Activated CD4-positive, alpha-beta T cell treated with anti-CD3 and anti-CD28 coated beads, Interleukin-2, amount 10 ng/mL, durations not matched to agents 7 days and 5 days (primary cell): ENCODE measurements at regions not wholly inside any gene's neighbourhood (a gene's known extent, or its start where the extent isn't known, plus 50 kb on each side); places are given as distances from the start of the nearest gene placed in this dataset.

Experiments used
- CTCF ChIA-PET: fragments of 350-600 bp; sonication (Branson Sonifier 250); formaldehyde crosslinking; loops from one replicate; lab custom pipeline; 2021; ENCODE audit warnings: antibody characterized with exemption; lab: Charles Lee
- POLR2A ChIA-PET: fragments of 350-600 bp; sonication (Branson Sonifier 250); formaldehyde crosslinking; loops from one replicate; lab custom pipeline; 2021; ENCODE audit warnings: antibody characterized with exemption; lab: Charles Lee
- DNase-seq: peaks from one replicate; pipeline ENCODE4 v3.0.0-alpha.2; 2020
- H3K27ac Mint-ChIP-seq: one replicate; pipeline ENCODE4 v1.8.0; 2021; ENCODE audit warnings: mild to moderate bottlenecking, moderate library complexity, mixed read lengths
- H3K27me3 Mint-ChIP-seq: one replicate; pipeline ENCODE4 v1.8.0; 2021; ENCODE audit warnings: mixed read lengths
- H3K36me3 Mint-ChIP-seq: one replicate; pipeline ENCODE4 v1.8.0; 2021; ENCODE audit warnings: low read depth, mixed read lengths
- H3K4me1 Mint-ChIP-seq: one replicate; pipeline ENCODE4 v1.8.0; 2021; ENCODE audit warnings: mixed read lengths
- H3K4me3 Mint-ChIP-seq: one replicate; pipeline ENCODE4 v1.8.0; 2021; ENCODE audit warnings: mild to moderate bottlenecking, moderate library complexity, mixed read lengths
- H3K9me3 Mint-ChIP-seq: one replicate; pipeline ENCODE4 v1.8.0; 2021; ENCODE audit warnings: mixed read lengths

GRCh38 chr4:31613946-31614623 lies 893.9 kb downstream of the PCDH7 start:
- POLR2A ChIA-PET, result no interaction called here
- no peak for DNase-seq
- peaks cover 2% of the 10 kb centered on the region for H3K9me3 Mint-ChIP-seq

GRCh38 chr4:31617667-31618066 lies 897.5 kb downstream of the PCDH7 start:
- CTCF ChIA-PET, result no interaction called here
- Mint-ChIP-seq H3K4me3 (no peak overlapping the region), H3K4me1 (no peaks in the 10 kb centered on the region), H3K9me3 (peaks cover 3% of the 10 kb centered on the region), H3K27me3 (no peaks in the 10 kb centered on the region), H3K36me3 (no peaks in the 10 kb centered on the region), H3K27ac (no peak overlapping the region)
- POLR2A ChIA-PET, result no interaction called here
- DNase-seq, result no peak

More at GRCh38 chr4:31613946-31614623, 893.9 kb downstream of the PCDH7 start:
- CTCF ChIA-PET, result no interaction called here
- no peak overlapping the region for H3K4me3 Mint-ChIP-seq
- no peak overlapping the region for H3K27ac Mint-ChIP-seq
- H3K4me1 Mint-ChIP-seq, result no peaks in the 10 kb centered on the region
- no peaks in the 10 kb centered on the region for H3K36me3 Mint-ChIP-seq
- H3K27me3 Mint-ChIP-seq, result no peaks in the 10 kb centered on the region

DNA sequence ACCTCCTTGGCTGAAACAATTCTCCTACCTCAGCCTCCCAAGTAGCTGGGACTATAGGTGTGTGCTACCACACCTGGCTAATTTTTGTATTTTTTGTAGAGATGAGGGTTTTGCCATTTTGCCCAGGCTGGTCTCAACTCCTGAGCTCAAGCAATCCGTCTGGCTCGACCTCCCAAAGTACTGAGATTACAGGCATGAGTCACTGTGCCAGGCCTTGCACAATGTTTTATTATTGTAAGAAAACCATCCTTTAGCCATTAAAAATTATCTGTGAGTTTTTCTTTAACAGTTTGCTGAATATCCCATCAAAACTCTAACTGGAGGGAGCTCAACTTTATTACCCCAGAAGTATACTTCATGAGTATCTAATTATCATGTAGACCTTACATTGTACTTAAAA lies 900.3 kb downstream of the PCDH7 start:
- Mint-ChIP-seq H3K36me3 (no peaks in the 10 kb centered on the region), H3K27me3 (no peaks in the 10 kb centered on the region), H3K4me3 (no peak overlapping the region), H3K4me1 (no peaks in the 10 kb centered on the region), H3K27ac (no peak overlapping the region), H3K9me3 (peaks cover 3% of the 10 kb centered on the region)
- POLR2A ChIA-PET, result no interaction called here
- DNase-seq, result no peak
- CTCF ChIA-PET, result no interaction called here

- POLR2A ChIA-PET, result no interaction called here
- H3K4me1 Mint-ChIP-seq, result no peaks in the 10 kb centered on the region
- no peak overlapping the region for H3K27ac Mint-ChIP-seq
- H3K36me3 Mint-ChIP-seq, result no peaks in the 10 kb centered on the region
- CTCF ChIA-PET, result no interaction called here
- DNase-seq, result no peak
- no peaks in the 10 kb centered on the region for H3K9me3 Mint-ChIP-seq
- no peaks in the 10 kb centered on the region for H3K27me3 Mint-ChIP-seq
- no peak overlapping the region for H3K4me3 Mint-ChIP-seq
Observed at GRCh38 chr4:31645236-31645635, 925.1 kb downstream of the PCDH7 start.

- Mint-ChIP-seq H3K27ac (no peak overlapping the region), H3K9me3 (no peaks in the 10 kb centered on the region), H3K4me3 (no peak overlapping the region), H3K36me3 (no peaks in the 10 kb centered on the region), H3K4me1 (no peaks in the 10 kb centered on the region), H3K27me3 (no peaks in the 10 kb centered on the region)
- ChIA-PET POLR2A (no interaction called here), CTCF (no interaction called here)
- DNase-seq, result no peak
Observed at GRCh38 chr4:31647786-31648185, 927.6 kb downstream of the PCDH7 start.

DNA sequence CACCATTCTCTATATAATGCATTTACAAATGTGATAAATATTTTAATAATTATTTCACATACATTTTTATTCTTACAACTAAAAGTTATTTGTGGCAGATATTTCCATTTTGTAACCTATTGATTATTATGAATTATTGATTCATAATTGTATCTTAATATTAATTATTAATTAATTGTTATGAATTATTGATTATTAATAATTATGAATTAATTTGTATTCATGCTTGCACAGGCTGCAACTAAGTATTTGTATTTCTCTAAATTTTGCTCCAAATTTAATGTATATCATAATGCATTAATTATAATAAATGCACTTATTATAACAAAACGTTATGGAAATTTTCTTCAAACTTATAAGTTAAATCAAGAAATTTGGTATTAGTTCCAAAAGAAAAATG lies 929.7 kb downstream of the PCDH7 start:
- Mint-ChIP-seq H3K27ac (no peak overlapping the region), H3K27me3 (no peaks in the 10 kb centered on the region), H3K4me1 (no peaks in the 10 kb centered on the region), H3K4me3 (no peak overlapping the region), H3K36me3 (no peaks in the 10 kb centered on the region), H3K9me3 (no peaks in the 10 kb centered on the region)
- no peak for DNase-seq
- ChIA-PET CTCF (no interaction called here), POLR2A (no interaction called here)

DNA sequence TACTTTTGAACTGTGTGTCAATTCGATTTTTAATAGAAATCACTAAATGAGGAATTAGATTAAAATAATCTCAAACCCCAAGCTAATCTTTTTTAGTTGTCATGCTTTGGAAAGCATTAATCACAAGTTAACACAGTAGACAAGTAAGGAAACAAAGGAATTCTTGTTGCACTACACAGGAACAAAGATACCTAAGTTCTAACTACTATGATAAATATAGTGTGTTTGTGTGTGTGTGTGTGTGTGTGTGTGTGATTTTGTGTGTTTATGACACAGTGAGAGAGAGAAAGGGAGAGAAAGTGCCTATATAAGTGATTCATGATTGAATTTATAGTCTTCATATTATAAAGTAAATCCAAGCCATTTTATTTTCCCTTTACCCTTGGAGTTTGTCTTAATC lies 931.4 kb downstream of the PCDH7 start:
- ChIA-PET CTCF (no interaction called here), POLR2A (no interaction called here)
- DNase-seq, result no peak
- Mint-ChIP-seq H3K9me3 (peaks cover under 1% of the 10 kb centered on the region), H3K4me1 (no peaks in the 10 kb centered on the region), H3K27ac (no peak overlapping the region), H3K4me3 (no peak overlapping the region), H3K27me3 (no peaks in the 10 kb centered on the region), H3K36me3 (no peaks in the 10 kb centered on the region)

DNA sequence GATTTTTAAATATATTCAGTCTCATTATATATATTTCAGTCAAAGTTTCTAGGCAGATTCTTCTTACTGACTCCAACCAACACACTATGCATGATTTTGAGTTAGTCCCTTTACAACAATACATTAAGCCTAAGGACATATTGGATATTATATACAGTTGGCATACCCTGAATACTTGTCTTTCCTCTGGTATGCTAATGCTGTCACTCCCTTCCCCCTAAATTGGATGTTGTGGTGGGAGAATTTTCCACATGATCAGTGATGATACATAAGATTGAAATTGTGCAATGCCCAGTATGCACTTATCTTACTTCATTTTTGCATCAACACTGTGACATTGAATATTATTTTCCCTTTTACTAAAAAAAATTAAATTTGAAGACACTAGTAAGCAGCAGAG lies 935.2 kb downstream of the PCDH7 start:
- CTCF ChIA-PET, result no interaction called here
- no peak for DNase-seq
- H3K27me3 Mint-ChIP-seq, result no peaks in the 10 kb centered on the region
- POLR2A ChIA-PET, result no interaction called here
- no peak overlapping the region for H3K27ac Mint-ChIP-seq
- no peak overlapping the region for H3K4me3 Mint-ChIP-seq
- peaks cover 4% of the 10 kb centered on the region for H3K9me3 Mint-ChIP-seq
- H3K4me1 Mint-ChIP-seq, result no peaks in the 10 kb centered on the region
- no peaks in the 10 kb centered on the region for H3K36me3 Mint-ChIP-seq

GRCh38 chr4:31657859-31658570 lies 937.8 kb downstream of the PCDH7 start:
- no peak for DNase-seq
- H3K9me3 Mint-ChIP-seq, result peaks cover 4% of the 10 kb centered on the region
- no peak overlapping the region for H3K4me3 Mint-ChIP-seq
- ChIA-PET CTCF (no interaction called here), POLR2A (no interaction called here)
- H3K27me3 Mint-ChIP-seq, result no peaks in the 10 kb centered on the region
- no peaks in the 10 kb centered on the region for H3K4me1 Mint-ChIP-seq
- no peak overlapping the region for H3K27ac Mint-ChIP-seq
- no peaks in the 10 kb centered on the region for H3K36me3 Mint-ChIP-seq

- H3K27me3 Mint-ChIP-seq, result no peaks in the 10 kb centered on the region
- ChIA-PET POLR2A (no interaction called here), CTCF (no interaction called here)
- H3K9me3 Mint-ChIP-seq, result peaks cover 4% of the 10 kb centered on the region
- no peaks in the 10 kb centered on the region for H3K36me3 Mint-ChIP-seq
- H3K27ac Mint-ChIP-seq, result no peak overlapping the region
- no peaks in the 10 kb centered on the region for H3K4me1 Mint-ChIP-seq
- no peak overlapping the region for H3K4me3 Mint-ChIP-seq
- DNase-seq, result no peak
Observed at GRCh38 chr4:31660916-31661315, 940.7 kb downstream of the PCDH7 start.

- no peak overlapping the region for H3K4me3 Mint-ChIP-seq
- ChIA-PET CTCF (no interaction called here), POLR2A (no interaction called here)
- H3K9me3 Mint-ChIP-seq, result no peaks in the 10 kb centered on the region
- no peak overlapping the region for H3K27ac Mint-ChIP-seq
- no peak for DNase-seq
- no peaks in the 10 kb centered on the region for H3K27me3 Mint-ChIP-seq
- H3K4me1 Mint-ChIP-seq, result no peaks in the 10 kb centered on the region
- H3K36me3 Mint-ChIP-seq, result no peaks in the 10 kb centered on the region
Observed at GRCh38 chr4:31662951-31663350, 942.8 kb downstream of the PCDH7 start.

GRCh38 chr4:31667686-31668085 lies 947.5 kb downstream of the PCDH7 start:
- no peaks in the 10 kb centered on the region for H3K27me3 Mint-ChIP-seq
- no peaks in the 10 kb centered on the region for H3K36me3 Mint-ChIP-seq
- H3K9me3 Mint-ChIP-seq, result peaks cover 4% of the 10 kb centered on the region
- POLR2A ChIA-PET, result no interaction called here
- DNase-seq, result no peak
- CTCF ChIA-PET, result no interaction called here
- no peak overlapping the region for H3K4me3 Mint-ChIP-seq
- no peaks in the 10 kb centered on the region for H3K4me1 Mint-ChIP-seq
- no peak overlapping the region for H3K27ac Mint-ChIP-seq

- Mint-ChIP-seq H3K27ac (no peak overlapping the region), H3K4me3 (no peak overlapping the region), H3K4me1 (no peaks in the 10 kb centered on the region), H3K36me3 (no peaks in the 10 kb centered on the region), H3K27me3 (no peaks in the 10 kb centered on the region), H3K9me3 (peaks cover 4% of the 10 kb centered on the region)
- no peak for DNase-seq
- CTCF ChIA-PET, result no interaction called here
- POLR2A ChIA-PET, result no interaction called here
Observed at GRCh38 chr4:31674313-31674947, 954.3 kb downstream of the PCDH7 start.
